SK-N-SH treated with all-trans-retinoic acid at 6 μM for 48 hours (cell line): ENCODE measurements at regions not wholly inside any gene's neighbourhood (a gene's known extent, or its start where the extent isn't known, plus 50 kb on each side); places are given as distances from the start of the nearest gene placed in this dataset.

ENCODE experiments used
- ZC3H10 ChIP-seq: fragments of 250-450 bp; sonication (Bioruptor Pico); IDR thresholded peaks from 2 replicates; pipeline ENCODE4 v1.5.1; 2021; ENCODE audit warnings: mild to moderate bottlenecking, moderate library complexity
- TF ChIP-seq, protein P1 (sequence below): fragments of 250-450 bp; sonication (Bioruptor Pico); IDR thresholded peaks from 2 replicates; pipeline ENCODE4 v1.8.0; 2021; ENCODE audit warnings: low read depth, mild to moderate bottlenecking, moderate library complexity, borderline replicate concordance

DNA sequence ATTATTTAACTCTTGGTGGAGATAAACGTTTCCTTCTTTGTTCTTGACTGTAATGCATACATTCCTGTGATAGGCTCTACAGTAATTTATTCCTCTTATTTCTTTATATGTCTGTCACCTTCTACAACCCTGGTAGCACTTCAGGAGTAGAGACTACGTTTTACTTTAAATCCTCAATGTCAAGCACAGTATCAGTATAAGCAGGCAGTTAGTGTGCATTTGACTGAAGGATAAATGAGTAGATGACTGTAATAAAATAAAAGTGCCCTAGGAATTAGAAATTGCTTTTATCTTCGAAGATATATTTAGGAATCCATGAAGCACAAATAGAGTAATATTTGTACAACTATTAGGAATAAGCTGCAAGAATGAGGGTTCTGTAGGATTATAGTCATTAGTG is 599.6 kb upstream of the PRMT6 start:
- TF ChIP-seq, protein P1, sequence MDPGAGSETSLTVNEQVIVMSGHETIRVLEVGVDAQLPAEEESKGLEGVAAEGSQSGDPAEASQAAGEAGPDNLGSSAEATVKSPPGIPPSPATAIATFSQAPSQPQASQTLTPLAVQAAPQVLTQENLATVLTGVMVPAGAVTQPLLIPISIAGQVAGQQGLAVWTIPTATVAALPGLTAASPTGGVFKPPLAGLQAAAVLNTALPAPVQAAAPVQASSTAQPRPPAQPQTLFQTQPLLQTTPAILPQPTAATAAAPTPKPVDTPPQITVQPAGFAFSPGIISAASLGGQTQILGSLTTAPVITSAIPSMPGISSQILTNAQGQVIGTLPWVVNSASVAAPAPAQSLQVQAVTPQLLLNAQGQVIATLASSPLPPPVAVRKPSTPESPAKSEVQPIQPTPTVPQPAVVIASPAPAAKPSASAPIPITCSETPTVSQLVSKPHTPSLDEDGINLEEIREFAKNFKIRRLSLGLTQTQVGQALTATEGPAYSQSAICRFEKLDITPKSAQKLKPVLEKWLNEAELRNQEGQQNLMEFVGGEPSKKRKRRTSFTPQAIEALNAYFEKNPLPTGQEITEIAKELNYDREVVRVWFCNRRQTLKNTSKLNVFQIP (CRISPR knock-in tag): no peak
- TF ChIP-seq ZC3H10 (CRISPR knock-in tag): no peak
